Stimulated activated CD4-positive, alpha-beta T cell treated with anti-CD3 and anti-CD28 coated beads, Interleukin-4, amount 100 ng/mL, for 24 hours (primary cell): ENCODE measurements at regions not wholly inside any gene's neighbourhood (a gene's known extent, or its start where the extent isn't known, plus 50 kb on each side); places are given as distances from the start of the nearest gene placed in this dataset.

Experiments used
- DNase-seq: peaks from one replicate; pipeline ENCODE4 v3.0.0-alpha.2; 2020

- no peak for DNase-seq
Observed at GRCh38 chr4:130090427-130090826, 994.5 kb downstream of the C4orf33 start.

GRCh38 chr4:130092187-130093015 lies 996.4 kb downstream of the C4orf33 start:
- DNase-seq, result no peak

- DNase-seq, result no peak
Observed at GRCh38 chr4:130099105-130099504, 1003.2 kb downstream of the C4orf33 start.

GRCh38 chr4:130110189-130110588 lies 1014.2 kb downstream of the C4orf33 start:
- no peak for DNase-seq

GRCh38 chr4:130110770-130111169 lies 1014.8 kb downstream of the C4orf33 start:
- no peak for DNase-seq

- DNase-seq, result no peak
Observed at GRCh38 chr4:130124066-130124465, 1028.1 kb downstream of the C4orf33 start.

- no peak for DNase-seq
Observed at GRCh38 chr4:130125467-130125866, 1029.5 kb downstream of the C4orf33 start.

GRCh38 chr4:130127297-130127696 lies 1031.3 kb downstream of the C4orf33 start:
- no peak for DNase-seq

GRCh38 chr4:130131536-130131935 lies 1035.6 kb downstream of the C4orf33 start:
- no peak for DNase-seq

GRCh38 chr4:130141651-130142050 lies 1045.7 kb downstream of the C4orf33 start:
- DNase-seq, result no peak

- DNase-seq, result no peak
Observed at GRCh38 chr4:130143656-130144055, 1047.7 kb downstream of the C4orf33 start.

GRCh38 chr4:130146773-130147172 lies 1050.8 kb downstream of the C4orf33 start:
- no peak for DNase-seq

GRCh38 chr4:130147641-130148040 lies 1051.7 kb downstream of the C4orf33 start:
- DNase-seq, result no peak

GRCh38 chr4:130154901-130155300 lies 1058.9 kb downstream of the C4orf33 start:
- no peak for DNase-seq

GRCh38 chr4:130163701-130164100 lies 1067.7 kb downstream of the C4orf33 start:
- no peak for DNase-seq

GRCh38 chr4:130165381-130165780 lies 1069.4 kb downstream of the C4orf33 start:
- DNase-seq, result no peak

GRCh38 chr4:130172156-130172555 lies 1076.2 kb downstream of the C4orf33 start:
- DNase-seq, result no peak

GRCh38 chr4:130178106-130178505 lies 1082.2 kb downstream of the C4orf33 start:
- DNase-seq, result no peak

GRCh38 chr4:130183096-130183495 lies 1087.1 kb downstream of the C4orf33 start:
- no peak for DNase-seq

- DNase-seq, result no peak
Observed at GRCh38 chr4:130183766-130184165, 1087.8 kb downstream of the C4orf33 start.

- DNase-seq, result no peak
Observed at GRCh38 chr4:130185123-130185522, 1089.2 kb downstream of the C4orf33 start.

- DNase-seq, result no peak
Observed at GRCh38 chr4:130186931-130187330, 1091.0 kb downstream of the C4orf33 start.

- no peak for DNase-seq
Observed at GRCh38 chr4:130187587-130187986, 1091.6 kb downstream of the C4orf33 start.

- no peak for DNase-seq
Observed at GRCh38 chr4:130192787-130193186, 1096.8 kb downstream of the C4orf33 start.

GRCh38 chr4:130197946-130198345 lies 1102.0 kb downstream of the C4orf33 start:
- DNase-seq, result no peak
